ENCODE measurements at regions not wholly inside any gene's neighbourhood (a gene's known extent, or its start where the extent isn't known, plus 50 kb on each side); places are given as distances from the start of the nearest gene placed in this dataset.

DNA sequence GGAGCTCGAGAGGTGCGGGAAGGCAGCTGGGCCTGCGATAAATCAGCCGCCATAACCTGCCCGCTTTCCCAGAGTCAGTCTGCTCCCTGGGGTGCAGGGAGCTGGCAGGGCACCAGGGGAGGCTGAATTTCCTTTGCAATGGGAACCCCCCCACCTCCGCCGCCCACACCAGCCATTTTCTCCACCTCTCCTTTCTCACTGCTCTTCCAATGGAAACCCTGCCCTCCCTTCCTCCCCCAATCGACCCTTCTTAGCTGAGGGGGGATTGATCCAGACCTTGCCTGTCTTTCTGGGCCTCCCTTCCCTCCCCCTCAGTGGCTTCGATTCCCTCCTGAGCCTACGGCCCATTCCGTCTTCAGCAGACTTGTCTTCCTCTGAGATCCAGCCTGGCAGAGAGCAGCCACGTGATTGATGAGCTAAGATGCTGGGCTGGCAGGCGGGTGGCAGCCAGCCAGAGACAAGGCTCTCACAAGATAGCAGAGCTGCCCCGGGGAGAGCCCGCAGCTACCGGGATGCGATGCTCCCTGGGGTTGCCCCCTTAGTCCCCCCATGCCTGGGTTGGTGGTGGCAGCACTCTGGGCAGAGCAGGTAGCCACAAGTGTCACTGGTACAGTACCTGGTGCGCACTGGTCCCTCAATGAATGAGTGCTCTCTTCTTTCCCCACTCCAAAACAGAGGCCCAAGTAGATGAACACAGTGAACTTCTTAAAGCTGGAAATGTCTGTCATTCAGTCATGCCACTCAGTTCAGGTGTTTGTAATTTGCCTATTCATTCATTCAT is 53.7 kb upstream of the FABP6 start:
- H3K4me2 ChIP-seq (ENCODE audit: control insufficient read depth, extremely low read depth, insufficient read depth, low read depth, low read length), result peak overlapping the region; percentile 68
- peak overlapping the region; percentile 57 for H3K9ac ChIP-seq (ENCODE audit: control insufficient read depth, extremely low read depth, insufficient read depth, low read length)
- no peaks in the 10 kb centered on the region for H3K9me1 ChIP-seq (ENCODE audit: control insufficient read depth, extremely low read depth, insufficient read depth, low read length)
- TF ChIP-seq, protein P1, sequence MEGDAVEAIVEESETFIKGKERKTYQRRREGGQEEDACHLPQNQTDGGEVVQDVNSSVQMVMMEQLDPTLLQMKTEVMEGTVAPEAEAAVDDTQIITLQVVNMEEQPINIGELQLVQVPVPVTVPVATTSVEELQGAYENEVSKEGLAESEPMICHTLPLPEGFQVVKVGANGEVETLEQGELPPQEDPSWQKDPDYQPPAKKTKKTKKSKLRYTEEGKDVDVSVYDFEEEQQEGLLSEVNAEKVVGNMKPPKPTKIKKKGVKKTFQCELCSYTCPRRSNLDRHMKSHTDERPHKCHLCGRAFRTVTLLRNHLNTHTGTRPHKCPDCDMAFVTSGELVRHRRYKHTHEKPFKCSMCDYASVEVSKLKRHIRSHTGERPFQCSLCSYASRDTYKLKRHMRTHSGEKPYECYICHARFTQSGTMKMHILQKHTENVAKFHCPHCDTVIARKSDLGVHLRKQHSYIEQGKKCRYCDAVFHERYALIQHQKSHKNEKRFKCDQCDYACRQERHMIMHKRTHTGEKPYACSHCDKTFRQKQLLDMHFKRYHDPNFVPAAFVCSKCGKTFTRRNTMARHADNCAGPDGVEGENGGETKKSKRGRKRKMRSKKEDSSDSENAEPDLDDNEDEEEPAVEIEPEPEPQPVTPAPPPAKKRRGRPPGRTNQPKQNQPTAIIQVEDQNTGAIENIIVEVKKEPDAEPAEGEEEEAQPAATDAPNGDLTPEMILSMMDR (optimal IDR thresholded peaks at IDR 0.05 in 1 of 3, IDR thresholded peaks at IDR 0.05 in 1 of 3, conservative IDR thresholded peaks at IDR 0.05 in 1 of 3; ENCODE audit: extremely low read depth in 1 of 3, insufficient read depth in 2 of 3, low read length in 3 of 3), result no peak
- no peak for TF ChIP-seq EZH2 (IDR thresholded peaks at IDR 0.05; ENCODE audit: low read length)
- H3K4me1 ChIP-seq (ENCODE audit: control insufficient read depth, extremely low read depth, insufficient read depth, low read length), result peaks cover 18% of the 10 kb centered on the region
- DNase-seq (ENCODE audit: low read depth, low spot score) (no peak), FAIRE-seq (peak; percentile 61)
- dilution Hi-C loops (cut with MboI; ENCODE audit: extremely low pct_ligation_motif_present, low sequenced_read_pairs), result no loop called here
- peak overlapping the region in 2 of 3 experiments; percentile 8 to 35 for H3K4me3 ChIP-seq (ENCODE audit: control insufficient read depth in 2 of 3, extremely low read depth in 1 of 3, insufficient read depth in 2 of 3, low read depth in 1 of 3, low read length in 3 of 3)
- peak overlapping the region; percentile 6 for H3K27ac ChIP-seq (ENCODE audit: control insufficient read depth, insufficient read depth, low read length)
- no peaks in the 10 kb centered on the region for H3K36me3 ChIP-seq (ENCODE audit: control insufficient read depth in 2 of 2, extremely low read depth in 1 of 2, insufficient read depth in 2 of 2, low read length in 2 of 2)
- no peaks in the 10 kb centered on the region for H4K20me1 ChIP-seq (ENCODE audit: control insufficient read depth, extremely low read depth, insufficient read depth, low read length)
- H3K9me3 ChIP-seq (ENCODE audit: control insufficient read depth, low read depth, low read length), result no peaks in the 10 kb centered on the region
- H3K79me2 ChIP-seq (ENCODE audit: control insufficient read depth, insufficient read depth, low read length), result no peaks in the 10 kb centered on the region
- H3K27me3 ChIP-seq (ENCODE audit: control insufficient read depth, extremely low read depth, insufficient read depth, low read length), result no peaks in the 10 kb centered on the region
- H2AFZ ChIP-seq (ENCODE audit: control insufficient read depth, low read length), result peak overlapping the region; percentile 99

GRCh38 chr5:160174780-160175437 is 54.4 kb upstream of the FABP6 start:
- Histone ChIP-seq H3K9me1 (ENCODE audit: control insufficient read depth, extremely low read depth, insufficient read depth, low read length) (no peaks in the 10 kb centered on the region), H3K4me3 (ENCODE audit: control insufficient read depth in 2 of 3, extremely low read depth in 1 of 3, insufficient read depth in 2 of 3, low read depth in 1 of 3, low read length in 3 of 3) (no peak overlapping the region), H3K27me3 (ENCODE audit: control insufficient read depth, extremely low read depth, insufficient read depth, low read length) (no peaks in the 10 kb centered on the region), H3K36me3 (ENCODE audit: control insufficient read depth in 2 of 2, extremely low read depth in 1 of 2, insufficient read depth in 2 of 2, low read length in 2 of 2) (no peaks in the 10 kb centered on the region), H3K4me1 (ENCODE audit: control insufficient read depth, extremely low read depth, insufficient read depth, low read length) (peaks cover 18% of the 10 kb centered on the region), H4K20me1 (ENCODE audit: control insufficient read depth, extremely low read depth, insufficient read depth, low read length) (no peaks in the 10 kb centered on the region), H2AFZ (ENCODE audit: control insufficient read depth, low read length) (peak overlapping the region; percentile 99), H3K79me2 (ENCODE audit: control insufficient read depth, insufficient read depth, low read length) (no peaks in the 10 kb centered on the region), H3K9ac (ENCODE audit: control insufficient read depth, extremely low read depth, insufficient read depth, low read length) (peak overlapping the region; percentile 57), H3K4me2 (ENCODE audit: control insufficient read depth, extremely low read depth, insufficient read depth, low read depth, low read length) (peak overlapping the region; percentile 68), H3K27ac (ENCODE audit: control insufficient read depth, insufficient read depth, low read length) (no peak overlapping the region), H3K9me3 (ENCODE audit: control insufficient read depth, low read depth, low read length) (no peaks in the 10 kb centered on the region)
- dilution Hi-C loops (cut with MboI; ENCODE audit: extremely low pct_ligation_motif_present, low sequenced_read_pairs), result no loop called here
- FAIRE-seq (no peak), DNase-seq (ENCODE audit: low read depth, low spot score) (no peak)
- TF ChIP-seq EZH2 (IDR thresholded peaks at IDR 0.05; ENCODE audit: low read length), result no peak
- TF ChIP-seq, protein P1 (optimal IDR thresholded peaks at IDR 0.05 in 1 of 3, IDR thresholded peaks at IDR 0.05 in 1 of 3, conservative IDR thresholded peaks at IDR 0.05 in 1 of 3; ENCODE audit: extremely low read depth in 1 of 3, insufficient read depth in 2 of 3, low read length in 3 of 3), result no peak

Data from keratinocyte (primary cell).